GM18498 (cell line): ENCODE measurements at regions not wholly inside any gene's neighbourhood (a gene's known extent, or its start where the extent isn't known, plus 50 kb on each side); places are given as distances from the start of the nearest gene placed in this dataset.

Source experiments
- ATAC-seq: cut with Tn5 transposase; IDR thresholded peaks from one replicate; pipeline ENCODE4 v1.9.1; 2021; ENCODE audit warnings: mild to moderate bottlenecking, moderate library complexity; ENCODE audit not compliant: unreplicated experiment

DNA sequence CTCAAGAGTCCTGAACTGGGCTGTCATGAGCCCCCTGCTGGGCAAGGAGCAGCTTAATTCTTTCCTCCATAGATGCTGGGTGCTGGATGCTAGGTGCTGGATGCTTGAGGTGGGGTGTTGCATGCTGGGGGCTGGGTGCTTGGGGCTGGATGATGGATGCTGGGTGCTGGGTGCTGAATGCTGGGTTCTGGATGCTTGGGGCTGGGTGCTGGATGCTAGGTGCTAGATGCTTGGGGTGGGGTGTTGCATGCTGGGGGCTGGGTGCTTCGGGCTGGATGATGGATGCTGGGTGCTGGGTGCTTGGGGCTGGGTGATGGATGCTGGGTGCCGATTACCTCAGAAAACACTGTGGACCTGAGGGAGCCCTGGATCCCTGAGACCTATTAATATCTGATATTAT, 837.7 kb downstream of the GALR1 start:
- ATAC-seq, result no peak

DNA sequence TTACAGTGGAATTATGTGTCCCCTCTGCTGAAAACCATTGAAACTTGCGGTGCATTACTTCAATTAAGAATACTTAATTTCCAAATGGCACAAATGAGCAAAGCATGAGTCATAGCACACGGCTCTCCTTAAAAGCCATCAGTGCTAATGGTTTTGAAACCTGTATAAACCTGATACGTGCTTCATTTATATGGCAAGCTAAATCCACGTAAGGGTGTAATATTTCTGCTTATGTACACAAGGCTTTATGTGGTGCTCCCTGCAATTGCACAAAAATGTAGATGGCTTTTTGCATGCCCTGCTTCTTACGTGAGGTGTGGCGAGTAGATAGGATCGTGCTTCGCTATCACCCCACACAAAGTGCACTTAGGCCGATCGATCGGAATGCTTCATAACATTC, 840.9 kb downstream of the GALR1 start:
- no peak for ATAC-seq

DNA sequence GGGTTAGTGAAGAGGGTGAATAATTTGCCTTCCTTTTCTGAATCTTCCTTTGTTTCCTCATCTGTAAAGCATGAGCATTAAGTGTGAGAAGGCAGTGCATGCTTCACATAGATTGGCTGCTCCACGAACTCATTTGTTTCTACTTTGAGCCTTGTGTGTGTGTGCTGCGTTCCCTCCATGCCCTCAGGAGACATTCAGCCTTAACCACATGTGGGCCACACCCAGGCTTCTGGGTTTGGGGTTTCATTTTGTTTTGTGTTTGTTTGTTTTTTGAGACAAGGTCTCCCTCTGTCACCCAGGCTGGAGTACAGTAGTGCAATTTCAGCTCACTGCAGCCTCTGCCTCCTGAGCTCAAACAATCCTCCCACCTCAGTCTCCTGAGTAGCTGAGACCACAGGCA, 843.3 kb downstream of the GALR1 start:
- ATAC-seq, result no peak

DNA sequence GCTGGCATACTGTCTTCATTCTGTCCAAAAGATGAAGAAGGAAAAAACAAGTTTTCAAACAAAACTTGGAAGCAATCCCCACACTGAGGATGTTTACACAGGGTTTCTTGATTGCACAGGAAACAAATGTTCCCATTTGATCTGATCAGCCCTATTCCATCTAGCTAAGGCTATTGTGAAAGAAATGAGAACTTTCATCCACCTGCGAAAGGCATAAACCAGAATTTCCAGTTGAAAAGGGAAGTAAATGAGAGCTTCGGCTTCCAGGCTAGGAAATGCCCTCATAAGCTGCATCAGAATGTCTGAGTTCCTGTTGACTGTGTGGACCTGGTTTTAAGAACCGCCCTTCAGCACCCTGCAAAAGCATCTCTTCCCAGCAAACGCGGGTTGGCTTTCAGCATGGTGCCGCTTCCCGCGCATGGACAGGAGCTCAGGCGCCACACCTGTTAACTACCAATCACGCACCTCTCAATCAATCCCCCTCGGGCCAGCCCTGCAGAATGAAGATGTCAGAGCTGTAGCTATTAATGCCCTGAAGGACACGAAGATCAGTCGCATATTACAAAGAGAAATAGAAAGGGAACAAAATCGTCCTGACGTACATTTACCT, 850.4 kb downstream of the GALR1 start:
- no peak for ATAC-seq

DNA sequence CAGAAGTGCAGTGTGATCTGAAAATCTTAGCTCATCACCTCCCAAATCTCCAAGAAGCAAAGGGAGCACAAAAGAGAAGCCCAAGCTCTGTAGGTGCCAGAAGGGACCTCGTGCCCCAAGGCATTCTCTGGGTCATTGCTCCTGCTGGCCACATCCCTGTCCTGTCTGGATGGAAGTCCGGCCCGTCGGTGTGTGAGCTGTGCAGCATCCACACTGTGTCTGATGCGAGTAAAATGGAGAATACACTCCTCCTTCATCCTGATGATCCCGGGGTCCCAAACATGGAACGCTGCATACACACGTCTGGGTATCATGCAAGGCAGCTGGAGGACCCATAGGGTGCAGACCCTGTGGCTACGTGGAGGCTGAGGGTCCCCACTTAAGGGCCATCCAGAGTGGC, 851.4 kb downstream of the GALR1 start:
- no peak for ATAC-seq

DNA sequence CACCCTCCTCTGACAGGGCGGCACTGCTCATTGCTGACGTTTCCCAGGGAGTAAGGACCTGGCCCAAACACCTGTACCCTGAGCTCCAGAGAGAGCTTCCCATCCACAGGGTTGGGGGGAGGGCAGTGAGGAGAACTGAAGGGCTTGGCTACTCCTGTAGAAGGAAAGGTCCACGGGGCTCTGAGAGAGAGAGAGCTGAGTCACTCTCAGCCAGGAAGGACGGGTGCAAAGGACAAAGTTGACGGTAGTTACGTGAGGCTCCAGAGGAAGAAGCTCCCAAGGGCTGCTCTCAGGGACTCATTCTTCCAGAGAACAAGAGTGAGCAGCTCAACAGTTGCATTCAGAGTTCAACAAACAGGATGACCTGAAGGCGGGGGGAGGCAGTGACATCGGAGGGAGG, 852.5 kb downstream of the GALR1 start:
- no peak for ATAC-seq

DNA sequence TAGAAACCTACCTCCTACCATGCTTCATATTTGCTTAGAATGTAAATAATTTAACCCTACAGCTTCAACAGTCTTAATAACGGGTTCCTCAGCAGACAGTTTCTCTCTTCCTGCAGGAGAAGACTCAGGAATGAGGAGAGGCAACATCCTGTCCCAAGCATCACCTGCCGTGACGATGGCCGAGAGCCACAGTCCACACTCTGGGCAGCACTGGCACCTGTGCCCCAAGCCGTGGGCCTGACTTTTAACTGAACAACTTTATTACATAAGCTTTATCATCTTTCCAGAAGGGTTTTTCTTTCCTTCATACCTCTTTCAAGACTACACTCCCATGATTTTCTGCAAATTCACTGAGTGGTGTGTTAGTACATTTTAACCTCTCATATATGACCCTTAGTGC, 856.0 kb downstream of the GALR1 start:
- no peak for ATAC-seq

DNA sequence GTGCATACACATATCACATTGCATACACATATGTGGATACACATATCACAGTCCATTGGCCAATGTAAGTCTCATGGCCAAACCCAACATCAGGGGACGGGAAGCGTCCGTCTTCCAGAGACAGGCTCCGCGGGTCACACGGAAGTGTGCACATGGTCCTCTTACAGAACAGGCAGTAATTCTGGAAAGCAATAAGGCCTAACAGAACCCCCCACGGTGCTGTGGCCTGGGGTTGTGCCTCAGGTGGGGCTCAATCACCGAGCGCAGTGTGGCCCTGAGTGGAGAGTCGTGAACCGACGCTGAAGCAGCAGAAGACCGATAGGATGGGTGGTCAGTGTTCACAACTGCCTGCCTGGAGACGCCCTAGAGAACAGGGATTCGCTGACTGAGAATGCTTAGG, 857.3 kb downstream of the GALR1 start:
- ATAC-seq, result no peak

DNA sequence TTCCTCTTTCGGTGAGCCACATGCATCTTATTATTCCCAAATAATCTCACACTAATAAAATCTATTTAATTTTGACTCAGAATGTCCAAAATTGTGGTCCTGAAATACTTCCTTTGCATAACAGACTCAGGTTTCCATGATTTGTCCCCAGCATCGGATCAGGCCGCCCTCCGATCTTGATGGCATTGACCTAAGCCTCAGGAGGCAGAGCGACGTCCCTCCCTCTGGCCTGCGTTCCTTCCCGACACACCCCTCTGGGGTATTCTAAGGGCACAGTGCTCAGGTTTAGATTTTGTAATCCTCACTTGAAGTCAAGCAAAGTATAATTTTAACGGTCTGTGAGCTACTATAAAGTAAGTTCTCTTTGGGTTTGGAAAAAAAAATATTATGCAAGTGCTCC, 857.7 kb downstream of the GALR1 start:
- ATAC-seq, result no peak

DNA sequence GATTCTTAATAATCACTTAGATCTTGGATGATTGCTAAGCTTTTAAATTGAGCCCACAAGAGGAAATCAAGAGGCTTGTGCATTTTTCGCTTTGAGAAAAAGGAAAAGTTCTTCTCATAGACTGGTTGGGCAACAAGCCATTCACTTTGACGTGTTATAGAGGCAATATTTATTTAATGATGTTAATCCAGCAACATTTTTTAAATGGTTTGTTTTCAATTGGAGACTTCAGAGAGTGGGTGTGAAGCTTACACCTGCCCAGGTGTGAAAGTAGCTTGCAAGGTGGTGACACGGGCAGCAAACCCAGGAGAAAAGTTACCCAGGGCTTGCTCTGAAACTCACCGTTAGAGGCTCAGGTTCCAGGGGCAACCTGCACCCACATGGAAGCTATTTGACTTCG, 858.9 kb downstream of the GALR1 start:
- ATAC-seq, result no peak

DNA sequence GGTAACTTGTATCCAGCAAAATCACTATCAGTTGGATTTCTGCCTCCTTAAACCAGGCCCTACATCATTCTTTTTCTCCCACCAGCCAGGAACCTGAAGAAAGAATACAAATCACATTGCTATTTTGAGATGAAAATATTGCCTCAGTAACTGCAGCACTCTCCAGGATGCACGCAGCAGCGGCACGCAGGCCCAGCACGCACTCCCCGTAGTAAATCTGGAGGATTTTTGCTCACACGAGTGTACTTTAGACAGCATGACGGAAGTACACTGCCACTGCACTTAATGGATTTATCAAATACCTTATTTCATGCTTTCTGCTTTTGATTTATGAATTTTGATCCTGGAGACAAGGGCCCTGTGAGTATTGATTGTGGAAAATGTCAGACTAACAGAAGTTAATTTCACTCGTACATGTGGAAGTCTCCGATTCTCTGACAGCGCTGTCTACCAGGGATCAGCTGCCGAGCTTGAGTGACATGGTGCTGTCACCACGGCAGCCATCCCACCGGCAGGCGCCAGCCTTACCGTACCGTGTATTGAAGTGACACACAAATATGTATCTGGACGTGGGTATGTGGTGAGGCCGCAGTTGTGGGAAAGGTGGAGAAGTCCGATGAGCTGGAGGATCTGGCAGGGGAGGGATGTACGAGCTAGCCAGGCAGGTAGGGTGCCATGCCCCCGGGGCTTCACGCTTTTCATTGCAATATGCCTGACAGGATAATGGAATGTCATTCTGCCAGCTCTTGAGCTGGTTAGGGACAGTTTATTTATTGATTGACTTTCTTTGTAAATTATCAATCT, 863.7 kb downstream of the GALR1 start:
- ATAC-seq, result no peak

DNA sequence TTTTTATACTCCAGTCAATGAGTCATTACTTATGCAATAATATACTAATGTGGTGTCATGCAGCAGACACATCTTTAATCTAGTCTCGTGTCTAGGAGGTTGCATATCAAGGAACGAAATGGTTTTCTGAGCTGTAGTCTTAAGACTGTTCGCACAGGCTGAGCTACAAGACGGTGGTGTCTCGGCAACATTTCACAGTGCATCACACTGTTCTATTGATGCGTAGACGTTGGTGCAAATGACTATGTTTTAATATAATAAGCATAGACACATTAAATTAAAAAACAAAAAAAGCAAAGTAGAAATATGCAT, 864.2 kb downstream of the GALR1 start:
- ATAC-seq, result no peak

DNA sequence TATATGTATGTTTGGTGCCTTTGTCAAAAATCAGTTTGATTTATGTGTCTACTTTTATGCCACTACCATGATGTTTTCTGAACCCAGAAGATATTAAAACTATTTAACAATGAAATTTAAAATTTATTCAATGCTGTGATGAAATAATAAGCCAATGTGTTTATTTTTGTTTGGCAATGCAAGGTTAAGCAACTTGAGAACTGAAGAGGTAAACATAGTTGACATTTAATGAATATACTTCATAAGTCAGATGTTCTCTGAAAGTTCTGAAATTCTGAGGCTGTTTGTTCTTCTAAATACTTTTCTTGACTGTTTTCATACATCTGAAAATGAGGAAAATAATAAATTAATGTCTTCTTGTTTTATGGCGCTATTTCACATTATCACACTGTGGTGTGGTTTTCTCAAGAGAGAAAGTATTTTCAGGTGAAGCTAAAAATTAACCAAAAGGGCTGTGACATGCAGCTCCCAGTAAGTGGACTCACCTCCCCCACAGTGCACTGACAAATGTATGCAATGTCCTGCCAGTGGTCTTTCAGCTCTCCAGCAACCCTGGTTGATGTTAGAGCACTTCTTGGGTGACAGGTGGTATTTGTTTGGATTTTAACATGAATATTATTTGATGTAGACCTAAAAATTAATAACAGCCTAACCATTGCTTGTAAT, 863.6 kb upstream of the SALL3 start:
- no peak for ATAC-seq

DNA sequence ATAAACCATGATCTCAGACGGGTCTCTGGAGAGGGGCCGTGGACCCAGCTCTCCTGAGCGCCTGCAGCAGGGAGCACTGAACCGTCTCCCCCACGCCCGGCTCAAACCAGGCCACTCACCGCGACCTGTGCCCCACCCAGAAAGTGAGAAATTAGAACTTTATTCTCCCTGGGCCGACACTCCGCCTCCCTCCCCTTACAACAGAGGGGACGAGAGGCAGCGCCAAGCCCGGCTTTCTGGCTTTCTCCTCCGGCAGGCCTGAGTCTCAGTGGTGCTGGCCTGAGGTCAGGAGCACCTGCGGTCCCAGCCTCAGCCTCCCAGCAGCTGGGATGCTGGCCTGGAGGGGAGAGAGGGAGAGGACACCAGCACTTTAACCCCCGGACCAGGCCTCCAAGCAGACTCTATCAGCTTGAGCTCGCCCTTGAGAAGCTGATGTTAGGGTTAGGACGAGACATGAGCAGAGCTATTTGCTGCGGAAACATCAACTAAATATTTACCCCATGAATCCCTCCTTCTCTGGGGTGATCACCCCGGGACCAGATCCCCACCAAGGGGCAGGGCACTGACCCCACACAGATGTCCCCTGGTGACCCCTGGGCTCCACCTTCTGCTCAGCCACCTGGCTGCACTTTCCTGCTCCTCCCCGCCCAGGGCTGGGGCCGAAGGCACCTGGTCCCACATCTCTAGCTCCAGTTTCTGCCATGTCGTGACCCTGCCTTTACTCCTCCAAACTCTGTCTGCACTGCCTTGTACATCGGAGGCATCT, 856.3 kb upstream of the SALL3 start:
- ATAC-seq, result no peak

DNA sequence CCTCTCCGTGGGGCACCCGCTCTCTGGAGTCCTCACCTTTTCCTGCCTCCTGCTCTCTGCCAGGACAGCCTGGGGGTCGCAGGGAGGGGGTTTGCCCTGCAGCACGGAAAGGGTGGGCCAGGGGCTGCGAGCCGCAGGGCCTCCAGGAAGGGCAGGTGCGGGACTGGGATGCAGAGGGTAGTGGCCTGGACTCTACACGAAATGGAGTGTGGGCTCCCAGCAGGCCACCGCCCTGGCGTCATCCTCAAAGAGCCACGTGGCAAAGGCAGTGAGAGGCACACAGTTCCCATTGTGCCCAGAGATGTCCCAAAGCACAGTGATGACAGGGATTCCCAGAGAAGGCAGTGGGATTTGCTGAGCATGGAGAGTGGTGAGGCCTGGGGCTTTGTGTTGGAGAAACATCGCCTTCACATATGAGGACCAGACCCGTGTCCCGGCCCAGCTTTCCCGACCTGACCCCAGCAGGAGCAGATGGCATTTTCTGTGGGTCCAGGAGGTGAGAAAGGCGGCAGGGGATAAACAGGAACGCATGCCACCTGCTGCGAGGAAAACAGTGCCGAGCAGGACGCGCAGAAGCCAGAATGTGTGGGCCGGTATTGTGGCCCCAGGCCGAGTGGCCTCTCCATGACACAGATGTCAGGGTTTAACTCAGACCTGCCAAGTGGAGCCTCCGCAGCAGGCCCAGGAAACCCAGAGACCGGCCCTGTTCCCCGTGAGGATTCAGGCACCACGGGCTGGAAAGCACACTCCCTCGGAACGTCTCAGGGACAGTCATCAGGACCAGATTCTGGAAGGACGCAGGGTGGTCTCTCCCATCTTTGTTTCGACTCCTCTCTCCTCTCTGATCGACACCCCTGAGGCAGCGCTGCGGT, 855.5 kb upstream of the SALL3 start:
- no peak for ATAC-seq

DNA sequence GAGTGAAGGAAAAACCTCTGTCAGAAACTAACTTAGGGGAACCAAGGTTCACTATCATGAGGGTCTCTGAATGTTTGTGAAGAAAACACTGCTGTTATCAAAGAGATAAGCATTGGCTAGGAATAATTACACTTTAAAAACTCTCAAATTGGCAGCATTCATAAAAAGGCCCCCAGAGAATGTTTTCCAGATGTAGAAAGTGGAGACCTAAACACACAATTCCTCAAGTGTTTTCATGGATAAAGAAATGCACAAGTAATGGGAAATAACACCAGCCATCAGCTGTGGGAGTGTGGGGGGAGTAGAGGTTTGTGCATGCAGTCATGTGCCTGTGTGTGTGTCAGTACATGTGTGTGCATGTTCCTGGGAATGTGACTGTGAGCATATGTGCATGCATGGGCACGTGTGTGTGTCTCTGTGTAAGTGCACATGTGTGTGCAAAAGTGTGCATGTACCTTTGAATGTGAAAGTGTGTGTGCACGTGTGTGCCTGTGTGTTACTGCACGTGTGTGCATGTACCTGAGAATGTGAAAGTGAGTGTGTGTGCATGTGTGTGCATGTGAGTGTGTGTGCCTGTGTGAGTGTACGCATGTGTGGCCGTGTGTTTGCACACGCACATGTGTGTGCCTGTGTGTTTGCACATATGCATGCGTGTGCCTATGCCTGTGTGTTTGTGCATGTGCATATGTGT, 854.3 kb upstream of the SALL3 start:
- ATAC-seq, result no peak

DNA sequence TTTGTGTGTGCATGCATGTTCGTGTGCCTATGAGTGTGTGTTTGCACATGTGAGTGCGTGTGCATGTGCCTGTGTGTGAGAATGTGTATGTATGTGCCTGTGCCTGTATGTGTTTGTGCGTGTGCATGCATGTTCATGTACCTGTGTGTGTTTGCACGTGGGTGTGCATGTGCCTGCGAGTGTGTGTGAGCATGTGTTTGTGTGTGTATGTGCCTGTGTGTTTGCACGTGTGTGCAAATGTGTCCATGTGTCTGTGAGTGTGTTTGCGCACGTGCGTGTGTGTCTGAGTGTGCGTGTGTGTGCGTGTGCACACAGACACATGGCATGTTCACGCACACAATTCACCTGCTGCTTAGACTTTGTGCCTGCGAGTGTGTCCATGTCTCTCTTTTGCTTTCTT, 853.5 kb upstream of the SALL3 start:
- no peak for ATAC-seq

DNA sequence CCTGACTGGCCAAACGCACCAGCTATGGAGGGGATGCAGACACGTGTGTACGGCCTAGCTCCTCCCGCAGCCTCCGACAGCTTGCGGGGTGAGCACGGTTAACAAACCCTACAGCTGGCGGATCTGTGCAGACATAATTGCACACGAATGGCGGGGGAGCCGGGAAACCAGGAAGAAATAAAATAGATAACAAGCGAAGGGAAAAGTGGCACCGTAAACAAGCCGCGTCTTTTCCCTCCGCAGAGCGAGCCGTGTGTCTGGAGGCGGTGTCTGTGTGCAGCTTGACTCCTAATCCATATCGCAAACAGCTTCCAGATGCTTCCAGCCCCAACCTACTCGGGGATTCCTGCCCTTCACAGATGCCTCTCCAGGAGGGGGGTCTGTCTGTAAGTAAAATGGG, 853.1 kb upstream of the SALL3 start:
- ATAC-seq, result no peak

DNA sequence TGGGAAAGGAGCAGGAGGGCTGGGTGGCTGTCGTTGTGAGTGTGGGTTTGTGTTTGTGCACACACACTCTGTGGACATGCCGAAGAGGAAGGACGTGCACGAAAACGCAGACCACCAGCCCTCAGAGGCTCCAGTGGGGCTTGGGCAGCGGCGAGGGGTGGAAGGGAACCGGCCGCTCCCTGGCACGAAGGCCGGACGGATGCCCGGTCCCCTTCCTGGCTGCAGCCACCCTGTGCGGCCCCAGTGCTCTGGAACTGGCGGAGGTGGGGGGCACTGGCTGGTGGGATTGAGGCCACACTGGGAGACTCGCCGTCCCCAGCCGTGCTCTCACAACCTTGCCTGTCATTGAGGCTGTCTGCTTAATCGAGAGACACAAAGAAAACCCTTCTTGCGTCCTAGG, 852.6 kb upstream of the SALL3 start:
- ATAC-seq, result no peak

DNA sequence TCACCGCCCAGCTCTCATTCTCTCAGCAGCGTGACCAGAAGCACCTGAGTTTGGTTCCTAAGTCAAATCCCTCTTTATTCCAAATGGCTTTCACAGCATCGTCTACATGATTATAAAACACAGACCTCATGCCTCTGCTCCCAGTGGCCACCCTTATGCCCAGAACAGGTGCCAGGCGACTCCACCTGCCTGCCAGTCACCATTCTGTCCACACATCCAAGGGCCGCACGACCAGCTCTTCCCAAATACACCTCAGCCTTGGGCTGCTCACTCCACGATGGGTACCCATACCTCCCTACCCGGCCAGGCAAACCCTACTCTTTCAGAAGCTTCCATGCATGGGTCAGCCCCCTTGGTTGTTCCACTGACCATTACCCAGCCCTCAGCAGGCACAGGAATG, 851.6 kb upstream of the SALL3 start:
- no peak for ATAC-seq
